GM10266 (cell line): ENCODE measurements at regions not wholly inside any gene's neighbourhood (a gene's known extent, or its start where the extent isn't known, plus 50 kb on each side); places are given as distances from the start of the nearest gene placed in this dataset.

Experiments
- DNase-seq: peaks from one replicate; pipeline ENCODE4 v3.0.0; 2012; ENCODE audit errors: extremely low spot score
- CTCF ChIP-seq: IDR thresholded peaks from 2 replicates; pipeline ENCODE4 v1.5.1; 2012; ENCODE audit warnings: mild to moderate bottlenecking, low read depth; ENCODE audit not compliant: control insufficient read depth, insufficient read depth; ENCODE audit errors: missing control alignments

- no peak for DNase-seq
- no peak for TF ChIP-seq CTCF
These were observed 61.7 kb upstream of the RAB11FIP2 start for GRCh38 chr10:118108194-118109026.

GRCh38 chr10:118107541-118107940 is 60.8 kb upstream of the RAB11FIP2 start:
- no peak for DNase-seq
- TF ChIP-seq CTCF, result no peak

GRCh38 chr10:118107040-118107439 is 60.3 kb upstream of the RAB11FIP2 start:
- no peak for DNase-seq
- no peak for TF ChIP-seq CTCF

- peak; percentile 8 for DNase-seq
These were observed 59.7 kb upstream of the RAB11FIP2 start for GRCh38 chr10:118106426-118106825.

GRCh38 chr10:118102121-118102520 is 55.4 kb upstream of the RAB11FIP2 start:
- no peak for TF ChIP-seq CTCF
- no peak for DNase-seq

More at GRCh38 chr10:118106426-118106825, 59.7 kb upstream of the RAB11FIP2 start:
- peak; percentile 49 for TF ChIP-seq CTCF

- TF ChIP-seq CTCF, result no peak
- DNase-seq, result no peak
These were observed 54.8 kb upstream of the RAB11FIP2 start for GRCh38 chr10:118101501-118101900.
